GM23338 (cell line): ENCODE measurements at regions not wholly inside any gene's neighbourhood (a gene's known extent, or its start where the extent isn't known, plus 50 kb on each side); places are given as distances from the start of the nearest gene placed in this dataset.

Experiments
- ATAC-seq: fragments of 200-7000 bp; cut with Tn5 transposase; 3 replicates; pipeline ENCODE4 v1.9.1; 2020
- DNase-seq: peaks from one replicate; pipeline ENCODE4 v3.0.0-alpha.2; 2015; ENCODE audit warnings: low spot score
- H2AFZ ChIP-seq: fragments of 200-600 bp; sonication (generic); 2 replicates; pipeline ENCODE4 v1.8.0; 2016; ENCODE audit warnings: antibody characterized with exemption, mild to moderate bottlenecking, moderate library complexity
- H3F3A ChIP-seq: fragments of 200-600 bp; sonication (generic); replicated peaks from 2 replicates; pipeline ENCODE4 v1.8.0; 2017; ENCODE audit warnings: antibody characterized with exemption, mixed run types, low read depth
- H3K27ac ChIP-seq: fragments of 200-600 bp; sonication (generic); 2 replicates; pipeline ENCODE4 v1.6.1; 2016; ENCODE audit warnings: low read depth
- H3K27me3 ChIP-seq: fragments of 200-600 bp; sonication (generic); 2 replicates; pipeline ENCODE4 v1.8.0; 2016; ENCODE audit warnings: mild to moderate bottlenecking, mixed run types, moderate library complexity; ENCODE audit not compliant: insufficient read depth
- H3K36me3 ChIP-seq: fragments of 200-600 bp; sonication (generic); 2 replicates; pipeline ENCODE4 v1.8.0; 2016; ENCODE audit warnings: mild to moderate bottlenecking; ENCODE audit not compliant: insufficient read depth
- H3K4me1 ChIP-seq: fragments of 200-600 bp; sonication (generic); 2 replicates; pipeline ENCODE4 v1.8.0; 2016; ENCODE audit warnings: mild to moderate bottlenecking, moderate library complexity; ENCODE audit not compliant: insufficient read depth
- H3K4me2 ChIP-seq: fragments of 200-600 bp; sonication (generic); 2 replicates; pipeline ENCODE4 v1.7.1; 2017; ENCODE audit warnings: mixed run types
- H3K4me3 ChIP-seq: fragments of 200-600 bp; sonication (generic); 2 replicates; pipeline ENCODE4 v1.6.1; 2016; ENCODE audit warnings: mixed run types
- H3K79me2 ChIP-seq: fragments of 200-600 bp; sonication (generic); replicated peaks from 2 replicates; pipeline ENCODE4 v1.8.0; 2017; ENCODE audit warnings: mild to moderate bottlenecking; ENCODE audit not compliant: insufficient read depth
- H3K9me2 ChIP-seq: fragments of 200-600 bp; sonication (generic); 2 replicates; pipeline ENCODE4 v1.8.0; 2017; ENCODE audit not compliant: insufficient read depth
- H4K20me1 ChIP-seq: fragments of 200-600 bp; sonication (generic); replicated peaks from 2 replicates; pipeline ENCODE4 v1.8.0; 2017; ENCODE audit warnings: mild to moderate bottlenecking; ENCODE audit not compliant: insufficient read depth
- H3K27ac Mint-ChIP-seq: 2 replicates; pipeline ENCODE4 v1.8.0; 2020; ENCODE audit warnings: inconsistent platforms, mild to moderate bottlenecking, moderate library complexity, mixed read lengths
- H3K27me3 Mint-ChIP-seq: 3 replicates; pipeline ENCODE4 v1.8.0; 2022; ENCODE audit warnings: low read depth, mild to moderate bottlenecking, moderate library complexity, mixed read lengths, inconsistent platforms; ENCODE audit not compliant: insufficient read depth, poor library complexity
- H3K36me3 Mint-ChIP-seq: 3 replicates; pipeline ENCODE4 v1.8.0; 2021; ENCODE audit warnings: low read depth, mild to moderate bottlenecking, inconsistent platforms, moderate library complexity, mixed read lengths
- H3K4me1 Mint-ChIP-seq: 3 replicates; pipeline ENCODE4 v1.8.0; 2020; ENCODE audit warnings: mild to moderate bottlenecking, inconsistent platforms, mixed read lengths
- H3K4me3 Mint-ChIP-seq: 3 replicates; pipeline ENCODE4 v1.8.0; 2021; ENCODE audit warnings: moderate library complexity, mild to moderate bottlenecking, inconsistent platforms, mixed read lengths
- H3K9me3 Mint-ChIP-seq: 3 replicates; pipeline ENCODE4 v1.8.0; 2020; ENCODE audit warnings: moderate library complexity, mild to moderate bottlenecking, inconsistent platforms, mixed read lengths
- CREB1 ChIP-seq: fragments of 250-450 bp; sonication (Bioruptor Pico); IDR thresholded peaks from 2 replicates; pipeline ENCODE4 v1.5.0; 2020; ENCODE audit warnings: low read depth, mild to moderate bottlenecking, moderate library complexity
- ETS1 ChIP-seq: IDR thresholded peaks from 2 replicates; pipeline ENCODE4 v1.6.1; 2016; ENCODE audit warnings: antibody characterized with exemption
- EZH2phosphoT487 ChIP-seq: fragments of 200-600 bp; sonication (generic); IDR thresholded peaks from one replicate; pipeline ENCODE4 v1.8.1; 2018; ENCODE audit warnings: antibody characterized with exemption; ENCODE audit not compliant: unreplicated experiment
- JUNB ChIP-seq: IDR thresholded peaks from one replicate; pipeline ENCODE4 v1.6.1; 2016; ENCODE audit warnings: antibody characterized with exemption; ENCODE audit not compliant: unreplicated experiment
- NANOG ChIP-seq: IDR thresholded peaks from 2 replicates; pipeline ENCODE4 v1.6.1; 2016; ENCODE audit warnings: antibody characterized with exemption, borderline replicate concordance
- STAT1 ChIP-seq: IDR thresholded peaks from one replicate; pipeline ENCODE4 v1.6.1; 2016; ENCODE audit warnings: antibody characterized with exemption; ENCODE audit not compliant: unreplicated experiment
- TF ChIP-seq, protein P1 (sequence below): IDR thresholded peaks from one replicate; pipeline ENCODE4 v1.6.1; 2018; ENCODE audit warnings: antibody characterized with exemption; ENCODE audit not compliant: unreplicated experiment
- TF ChIP-seq, protein P2 (sequence below): fragments of 250-450 bp; sonication (Bioruptor Pico); IDR thresholded peaks from 2 replicates; pipeline ENCODE4 v1.5.0; 2020; ENCODE audit warnings: mild to moderate bottlenecking, moderate library complexity
- TF ChIP-seq, protein P3 (sequence below), 2 experiments: fragments of 200-600 bp in 1 of 2; sonication (generic) in 1 of 2; conservative IDR thresholded peaks; 2 replicates each; pipeline versions ENCODE4 v1.5.1 to v1.6.1; 2016 to 2017; ENCODE audit warnings: antibody characterized with exemption in 2 of 2, low read depth in 2 of 2, mild to moderate bottlenecking in 2 of 2, moderate library complexity in 1 of 2

DNA sequence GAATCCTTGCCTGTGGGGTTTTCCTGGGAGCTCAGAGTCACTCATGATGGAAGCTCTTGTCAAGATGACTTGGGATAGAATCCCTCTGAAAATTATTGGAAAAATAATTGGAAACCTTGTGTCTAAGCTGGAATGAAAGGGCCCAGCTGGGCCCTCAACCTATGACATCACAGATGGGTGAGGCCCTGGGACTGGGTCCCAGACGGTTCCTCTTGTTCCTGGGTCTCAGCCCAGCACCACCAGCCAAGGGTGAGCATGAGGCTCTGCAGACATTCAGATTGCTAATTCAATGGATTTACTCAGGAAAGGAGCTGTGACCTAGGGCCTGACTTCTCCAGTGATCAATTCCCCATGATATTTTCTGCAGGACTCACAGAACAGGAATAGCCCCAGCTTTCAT is 188.3 kb upstream of the MYT1L start (continued):
- TF ChIP-seq ETS1, result no peak
- TF ChIP-seq, protein P1, sequence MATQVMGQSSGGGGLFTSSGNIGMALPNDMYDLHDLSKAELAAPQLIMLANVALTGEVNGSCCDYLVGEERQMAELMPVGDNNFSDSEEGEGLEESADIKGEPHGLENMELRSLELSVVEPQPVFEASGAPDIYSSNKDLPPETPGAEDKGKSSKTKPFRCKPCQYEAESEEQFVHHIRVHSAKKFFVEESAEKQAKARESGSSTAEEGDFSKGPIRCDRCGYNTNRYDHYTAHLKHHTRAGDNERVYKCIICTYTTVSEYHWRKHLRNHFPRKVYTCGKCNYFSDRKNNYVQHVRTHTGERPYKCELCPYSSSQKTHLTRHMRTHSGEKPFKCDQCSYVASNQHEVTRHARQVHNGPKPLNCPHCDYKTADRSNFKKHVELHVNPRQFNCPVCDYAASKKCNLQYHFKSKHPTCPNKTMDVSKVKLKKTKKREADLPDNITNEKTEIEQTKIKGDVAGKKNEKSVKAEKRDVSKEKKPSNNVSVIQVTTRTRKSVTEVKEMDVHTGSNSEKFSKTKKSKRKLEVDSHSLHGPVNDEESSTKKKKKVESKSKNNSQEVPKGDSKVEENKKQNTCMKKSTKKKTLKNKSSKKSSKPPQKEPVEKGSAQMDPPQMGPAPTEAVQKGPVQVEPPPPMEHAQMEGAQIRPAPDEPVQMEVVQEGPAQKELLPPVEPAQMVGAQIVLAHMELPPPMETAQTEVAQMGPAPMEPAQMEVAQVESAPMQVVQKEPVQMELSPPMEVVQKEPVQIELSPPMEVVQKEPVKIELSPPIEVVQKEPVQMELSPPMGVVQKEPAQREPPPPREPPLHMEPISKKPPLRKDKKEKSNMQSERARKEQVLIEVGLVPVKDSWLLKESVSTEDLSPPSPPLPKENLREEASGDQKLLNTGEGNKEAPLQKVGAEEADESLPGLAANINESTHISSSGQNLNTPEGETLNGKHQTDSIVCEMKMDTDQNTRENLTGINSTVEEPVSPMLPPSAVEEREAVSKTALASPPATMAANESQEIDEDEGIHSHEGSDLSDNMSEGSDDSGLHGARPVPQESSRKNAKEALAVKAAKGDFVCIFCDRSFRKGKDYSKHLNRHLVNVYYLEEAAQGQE, result no peak

DNA sequence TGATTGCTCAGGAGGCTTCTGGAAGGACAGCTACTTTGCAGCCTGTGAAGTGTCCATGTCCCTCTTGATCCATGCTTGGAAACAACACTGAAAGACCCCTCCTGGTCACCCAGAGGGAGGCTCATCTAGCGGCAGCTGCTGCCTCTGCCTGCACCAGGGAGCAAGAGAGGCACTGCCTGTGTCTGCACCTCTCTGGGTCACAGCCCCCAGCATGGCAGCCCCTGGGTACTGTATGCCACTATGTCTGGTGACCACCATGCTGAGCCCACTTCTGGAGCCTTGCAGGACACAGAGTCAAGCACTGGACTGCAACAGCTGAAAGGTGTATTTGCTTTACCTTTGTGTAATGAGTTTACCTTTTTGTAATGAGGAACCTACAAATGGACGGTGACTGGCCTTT is 186.3 kb upstream of the MYT1L start:
- Histone ChIP-seq H2AFZ (no peak overlapping the region), H3K4me3 (no peak overlapping the region), H3K79me2 (no peaks in the 10 kb centered on the region), H4K20me1 (no peaks in the 10 kb centered on the region), H3K4me2 (no peak overlapping the region), H3F3A (no peaks in the 10 kb centered on the region), H3K27ac (no peak overlapping the region), H3K4me1 (no peaks in the 10 kb centered on the region), H3K9me2 (peaks cover 7% of the 10 kb centered on the region; the same call in 1 of the 2 replicates), H3K27me3 (no peaks in the 10 kb centered on the region), H3K36me3 (no peaks in the 10 kb centered on the region)
- Mint-ChIP-seq H3K4me1 (peaks cover 2% of the 10 kb centered on the region; the same call in 1 of the 3 replicates), H3K4me3 (no peak overlapping the region), H3K36me3 (no peaks in the 10 kb centered on the region), H3K9me3 (no peaks in the 10 kb centered on the region), H3K27ac (no peak overlapping the region), H3K27me3 (peaks cover 3% of the 10 kb centered on the region)
- DNase-seq (no peak), ATAC-seq (no peak)
- TF ChIP-seq CREB1 (CRISPR knock-in tag) (no peak), ETS1 (no peak), NANOG (no peak), STAT1 (no peak), EZH2phosphoT487 (no peak), JUNB (no peak)
- TF ChIP-seq, protein P2, sequence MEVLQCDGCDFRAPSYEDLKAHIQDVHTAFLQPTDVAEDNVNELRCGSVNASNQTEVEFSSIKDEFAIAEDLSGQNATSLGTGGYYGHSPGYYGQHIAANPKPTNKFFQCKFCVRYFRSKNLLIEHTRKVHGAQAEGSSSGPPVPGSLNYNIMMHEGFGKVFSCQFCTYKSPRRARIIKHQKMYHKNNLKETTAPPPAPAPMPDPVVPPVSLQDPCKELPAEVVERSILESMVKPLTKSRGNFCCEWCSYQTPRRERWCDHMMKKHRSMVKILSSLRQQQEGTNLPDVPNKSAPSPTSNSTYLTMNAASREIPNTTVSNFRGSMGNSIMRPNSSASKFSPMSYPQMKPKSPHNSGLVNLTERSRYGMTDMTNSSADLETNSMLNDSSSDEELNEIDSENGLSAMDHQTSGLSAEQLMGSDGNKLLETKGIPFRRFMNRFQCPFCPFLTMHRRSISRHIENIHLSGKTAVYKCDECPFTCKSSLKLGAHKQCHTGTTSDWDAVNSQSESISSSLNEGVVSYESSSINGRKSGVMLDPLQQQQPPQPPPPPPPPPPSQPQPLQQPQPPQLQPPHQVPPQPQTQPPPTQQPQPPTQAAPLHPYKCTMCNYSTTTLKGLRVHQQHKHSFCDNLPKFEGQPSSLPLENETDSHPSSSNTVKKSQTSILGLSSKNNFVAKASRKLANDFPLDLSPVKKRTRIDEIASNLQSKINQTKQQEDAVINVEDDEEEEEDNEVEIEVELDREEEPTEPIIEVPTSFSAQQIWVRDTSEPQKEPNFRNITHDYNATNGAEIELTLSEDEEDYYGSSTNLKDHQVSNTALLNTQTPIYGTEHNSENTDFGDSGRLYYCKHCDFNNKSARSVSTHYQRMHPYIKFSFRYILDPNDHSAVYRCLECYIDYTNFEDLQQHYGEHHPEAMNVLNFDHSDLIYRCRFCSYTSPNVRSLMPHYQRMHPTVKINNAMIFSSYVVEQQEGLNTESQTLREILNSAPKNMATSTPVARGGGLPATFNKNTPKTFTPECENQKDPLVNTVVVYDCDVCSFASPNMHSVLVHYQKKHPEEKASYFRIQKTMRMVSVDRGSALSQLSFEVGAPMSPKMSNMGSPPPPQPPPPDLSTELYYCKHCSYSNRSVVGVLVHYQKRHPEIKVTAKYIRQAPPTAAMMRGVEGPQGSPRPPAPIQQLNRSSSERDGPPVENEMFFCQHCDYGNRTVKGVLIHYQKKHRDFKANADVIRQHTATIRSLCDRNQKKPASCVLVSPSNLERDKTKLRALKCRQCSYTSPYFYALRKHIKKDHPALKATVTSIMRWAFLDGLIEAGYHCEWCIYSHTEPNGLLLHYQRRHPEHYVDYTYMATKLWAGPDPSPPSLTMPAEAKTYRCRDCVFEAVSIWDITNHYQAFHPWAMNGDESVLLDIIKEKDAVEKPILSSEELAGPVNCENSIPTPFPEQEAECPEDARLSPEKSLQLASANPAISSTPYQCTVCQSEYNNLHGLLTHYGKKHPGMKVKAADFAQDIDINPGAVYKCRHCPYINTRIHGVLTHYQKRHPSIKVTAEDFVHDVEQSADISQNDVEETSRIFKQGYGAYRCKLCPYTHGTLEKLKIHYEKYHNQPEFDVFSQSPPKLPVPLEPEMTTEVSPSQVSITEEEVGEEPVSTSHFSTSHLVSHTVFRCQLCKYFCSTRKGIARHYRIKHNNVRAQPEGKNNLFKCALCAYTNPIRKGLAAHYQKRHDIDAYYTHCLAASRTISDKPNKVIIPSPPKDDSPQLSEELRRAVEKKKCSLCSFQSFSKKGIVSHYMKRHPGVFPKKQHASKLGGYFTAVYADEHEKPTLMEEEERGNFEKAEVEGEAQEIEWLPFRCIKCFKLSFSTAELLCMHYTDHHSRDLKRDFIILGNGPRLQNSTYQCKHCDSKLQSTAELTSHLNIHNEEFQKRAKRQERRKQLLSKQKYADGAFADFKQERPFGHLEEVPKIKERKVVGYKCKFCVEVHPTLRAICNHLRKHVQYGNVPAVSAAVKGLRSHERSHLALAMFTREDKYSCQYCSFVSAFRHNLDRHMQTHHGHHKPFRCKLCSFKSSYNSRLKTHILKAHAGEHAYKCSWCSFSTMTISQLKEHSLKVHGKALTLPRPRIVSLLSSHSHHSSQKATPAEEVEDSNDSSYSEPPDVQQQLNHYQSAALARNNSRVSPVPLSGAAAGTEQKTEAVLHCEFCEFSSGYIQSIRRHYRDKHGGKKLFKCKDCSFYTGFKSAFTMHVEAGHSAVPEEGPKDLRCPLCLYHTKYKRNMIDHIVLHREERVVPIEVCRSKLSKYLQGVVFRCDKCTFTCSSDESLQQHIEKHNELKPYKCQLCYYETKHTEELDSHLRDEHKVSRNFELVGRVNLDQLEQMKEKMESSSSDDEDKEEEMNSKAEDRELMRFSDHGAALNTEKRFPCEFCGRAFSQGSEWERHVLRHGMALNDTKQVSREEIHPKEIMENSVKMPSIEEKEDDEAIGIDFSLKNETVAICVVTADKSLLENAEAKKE (CRISPR knock-in tag), result no peak
- TF ChIP-seq, protein P3, sequence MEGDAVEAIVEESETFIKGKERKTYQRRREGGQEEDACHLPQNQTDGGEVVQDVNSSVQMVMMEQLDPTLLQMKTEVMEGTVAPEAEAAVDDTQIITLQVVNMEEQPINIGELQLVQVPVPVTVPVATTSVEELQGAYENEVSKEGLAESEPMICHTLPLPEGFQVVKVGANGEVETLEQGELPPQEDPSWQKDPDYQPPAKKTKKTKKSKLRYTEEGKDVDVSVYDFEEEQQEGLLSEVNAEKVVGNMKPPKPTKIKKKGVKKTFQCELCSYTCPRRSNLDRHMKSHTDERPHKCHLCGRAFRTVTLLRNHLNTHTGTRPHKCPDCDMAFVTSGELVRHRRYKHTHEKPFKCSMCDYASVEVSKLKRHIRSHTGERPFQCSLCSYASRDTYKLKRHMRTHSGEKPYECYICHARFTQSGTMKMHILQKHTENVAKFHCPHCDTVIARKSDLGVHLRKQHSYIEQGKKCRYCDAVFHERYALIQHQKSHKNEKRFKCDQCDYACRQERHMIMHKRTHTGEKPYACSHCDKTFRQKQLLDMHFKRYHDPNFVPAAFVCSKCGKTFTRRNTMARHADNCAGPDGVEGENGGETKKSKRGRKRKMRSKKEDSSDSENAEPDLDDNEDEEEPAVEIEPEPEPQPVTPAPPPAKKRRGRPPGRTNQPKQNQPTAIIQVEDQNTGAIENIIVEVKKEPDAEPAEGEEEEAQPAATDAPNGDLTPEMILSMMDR (conservative IDR thresholded peaks at IDR 0.05; ENCODE audit: low read depth in 2 of 2), result no peak
